Right lobe of liver (tissue), 4 donors: ENCODE measurements at regions not wholly inside any gene's neighbourhood (a gene's known extent, or its start where the extent isn't known, plus 50 kb on each side); places are given as distances from the start of the nearest gene placed in this dataset.
"Not testable (repeated sequence)": the region's sequence is repeated elsewhere in the genome, so short reads cannot be mapped to it uniquely, and the experiment has no call there.

Source experiments
- CTCF ChIP-seq, 4 donors: fragments of 200-600 bp in 3 of 4; fragments of 450-650 bp in 1 of 4; IDR thresholded peaks; one replicate each; pipeline versions ENCODE4 v1.5.1 to v1.8.0; 2016 to 2022; ENCODE audit warnings: antibody characterized with exemption in 4 of 4, mild to moderate bottlenecking in 2 of 4
- POLR2A ChIP-seq: fragments of 450-650 bp; IDR thresholded peaks from one replicate; pipeline ENCODE4 v1.6.1; 2017; ENCODE audit warnings: antibody characterized with exemption, mild to moderate bottlenecking
- donor health status: DM: no; HTN: no; CAD: no.
- donor health status: DM: no; HTN: no; CAD: no.
- donor health status: DM: no; HTN: yes; CAD: no.

DNA sequence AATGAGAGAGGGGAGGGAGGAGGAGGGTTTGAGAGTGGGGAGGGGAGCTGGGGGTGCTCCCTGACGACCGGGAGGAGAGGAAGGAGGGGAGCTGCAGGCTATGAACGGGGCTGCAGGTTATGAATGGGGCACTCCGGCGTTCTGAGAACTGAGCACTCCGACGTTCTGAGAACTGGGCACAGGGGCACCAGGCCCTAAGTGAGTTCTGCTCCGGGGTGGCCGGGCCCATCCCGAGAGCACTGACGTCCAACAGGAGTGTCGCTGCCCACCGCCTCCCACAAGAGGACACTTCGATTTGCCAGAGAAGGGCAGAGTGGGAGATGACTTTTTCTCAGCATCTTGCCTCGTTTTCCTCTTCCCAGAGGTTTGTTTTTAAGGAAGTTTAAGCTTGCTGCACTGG is 204.5 kb upstream of the ZNF469 start:
- not testable (repeated sequence) for TF ChIP-seq CTCF (IDR thresholded peaks at IDR 0.05); POLR2A
